CD4-positive, alpha-beta T cell treated with Interleukin-15 for 4 hours (primary cell): ENCODE measurements at regions not wholly inside any gene's neighbourhood (a gene's known extent, or its start where the extent isn't known, plus 50 kb on each side); places are given as distances from the start of the nearest gene placed in this dataset.

Experiments
- DNase-seq: peaks from one replicate; pipeline ENCODE4 v3.0.0-alpha.2; 2020; ENCODE audit warnings: low spot score

GRCh38 chr4:38562751-38563198 is 101.2 kb upstream of the KLF3 start:
- no peak for DNase-seq

GRCh38 chr4:38563707-38564495 is 100.1 kb upstream of the KLF3 start:
- DNase-seq = no peak

GRCh38 chr4:38565271-38566199 is 98.5 kb upstream of the KLF3 start:
- no peak for DNase-seq

- no peak for DNase-seq
Observed at GRCh38 chr4:38566806-38567398, 97.1 kb upstream of the KLF3 start.

GRCh38 chr4:38567457-38567856 is 96.5 kb upstream of the KLF3 start:
- no peak for DNase-seq

GRCh38 chr4:38568768-38569167 is 95.2 kb upstream of the KLF3 start:
- no peak for DNase-seq

- no peak for DNase-seq
Observed at GRCh38 chr4:38570647-38571276, 93.2 kb upstream of the KLF3 start.

GRCh38 chr4:38572793-38573192 is 91.2 kb upstream of the KLF3 start:
- DNase-seq = no peak

GRCh38 chr4:38574559-38575333 is 89.3 kb upstream of the KLF3 start:
- DNase-seq = no peak

GRCh38 chr4:38576767-38577166 is 87.2 kb upstream of the KLF3 start:
- no peak for DNase-seq

GRCh38 chr4:38577462-38577861 is 86.5 kb upstream of the KLF3 start:
- DNase-seq = no peak

GRCh38 chr4:38581426-38582106 is 82.4 kb upstream of the KLF3 start:
- DNase-seq = no peak

- no peak for DNase-seq
Observed at GRCh38 chr4:38582445-38582844, 81.6 kb upstream of the KLF3 start.

- DNase-seq = peak; percentile 17
Observed at GRCh38 chr4:38582889-38583470, 81.0 kb upstream of the KLF3 start.

GRCh38 chr4:38585871-38586270 is 78.1 kb upstream of the KLF3 start:
- no peak for DNase-seq

GRCh38 chr4:38587106-38587505 is 76.9 kb upstream of the KLF3 start:
- no peak for DNase-seq

- DNase-seq = no peak
Observed at GRCh38 chr4:38590046-38590445, 74.0 kb upstream of the KLF3 start.

- DNase-seq = no peak
Observed at GRCh38 chr4:38591617-38592337, 72.2 kb upstream of the KLF3 start.

GRCh38 chr4:38598489-38598888 is 65.5 kb upstream of the KLF3 start:
- DNase-seq = no peak

- no peak for DNase-seq
Observed at GRCh38 chr4:38600575-38600974, 63.4 kb upstream of the KLF3 start.
